GM23248 (cell line): ENCODE measurements at regions not wholly inside any gene's neighbourhood (a gene's known extent, or its start where the extent isn't known, plus 50 kb on each side); places are given as distances from the start of the nearest gene placed in this dataset.

Source experiments
- DNase-seq: peaks from one replicate; pipeline ENCODE4 v3.0.0-alpha.2; 2015
- H2AFZ ChIP-seq: fragments of 200-600 bp; sonication (generic); 2 replicates; pipeline ENCODE4 v1.6.1; 2016; ENCODE audit warnings: antibody characterized with exemption
- H3F3A ChIP-seq: fragments of 200-600 bp; sonication (generic); 2 replicates; pipeline ENCODE4 v1.6.1; 2016; ENCODE audit warnings: mild to moderate bottlenecking, antibody characterized with exemption, mixed run types; ENCODE audit not compliant: insufficient read depth
- H3K27ac ChIP-seq: fragments of 200-600 bp; sonication (generic); 2 replicates; pipeline ENCODE4 v1.5.1; 2016; ENCODE audit warnings: mild to moderate bottlenecking
- H3K27me3 ChIP-seq: fragments of 200-600 bp; sonication (generic); replicated peaks from 2 replicates; pipeline ENCODE4 v1.6.1; 2016; ENCODE audit warnings: mild to moderate bottlenecking; ENCODE audit not compliant: insufficient read depth
- H3K36me3 ChIP-seq: fragments of 200-600 bp; sonication (generic); 2 replicates; pipeline ENCODE4 v1.6.1; 2016; ENCODE audit warnings: low read depth, mild to moderate bottlenecking
- H3K4me1 ChIP-seq: fragments of 200-600 bp; sonication (generic); 2 replicates; pipeline ENCODE4 v1.6.1; 2016; ENCODE audit warnings: mild to moderate bottlenecking; ENCODE audit not compliant: insufficient read depth
- H3K4me2 ChIP-seq: fragments of 200-600 bp; sonication (generic); one replicate; pipeline ENCODE4 v1.6.1; 2016; ENCODE audit warnings: mild to moderate bottlenecking; ENCODE audit not compliant: unreplicated experiment
- H3K4me3 ChIP-seq: fragments of 200-600 bp; sonication (generic); 2 replicates; pipeline ENCODE4 v1.5.1; 2016; ENCODE audit warnings: mild to moderate bottlenecking
- H3K79me2 ChIP-seq: fragments of 200-600 bp; sonication (generic); 2 replicates; pipeline ENCODE4 v1.6.1; 2016; ENCODE audit warnings: mild to moderate bottlenecking; ENCODE audit not compliant: insufficient read depth
- H3K9ac ChIP-seq: fragments of 200-600 bp; sonication (generic); 2 replicates; pipeline ENCODE4 v1.6.1; 2016; ENCODE audit warnings: mild to moderate bottlenecking
- H3K9me2 ChIP-seq: fragments of 200-600 bp; sonication (generic); 2 replicates; pipeline ENCODE4 v1.6.1; 2016; ENCODE audit warnings: mixed run types, mild to moderate bottlenecking, moderate library complexity; ENCODE audit not compliant: insufficient read depth
- H3K9me3 ChIP-seq: fragments of 200-600 bp; sonication (generic); one replicate; pipeline ENCODE4 v1.6.1; 2017; ENCODE audit warnings: low read depth
- H4K20me1 ChIP-seq: fragments of 200-600 bp; sonication (generic); 2 replicates; pipeline ENCODE4 v1.6.0; 2016; ENCODE audit not compliant: insufficient read depth
- EZH2 ChIP-seq: fragments of 200-600 bp; sonication (generic); IDR thresholded peaks from 2 replicates; pipeline ENCODE4 v1.6.1; 2018; ENCODE audit warnings: antibody characterized with exemption, mild to moderate bottlenecking; ENCODE audit not compliant: insufficient read depth, poor library complexity, severe bottlenecking
- EZH2phosphoT487 ChIP-seq: fragments of 200-600 bp; sonication (generic); IDR thresholded peaks from 2 replicates; pipeline ENCODE4 v1.6.1; 2018; ENCODE audit warnings: antibody characterized with exemption, moderate library complexity, mild to moderate bottlenecking, low read depth; ENCODE audit not compliant: insufficient read depth
- WGBS, 2 experiments: methylation state at CpG; one replicate each; pipeline ENCODE4 v1.1.6; 2015 to 2017; ENCODE audit warnings: low lambda C conversion rate in 2 of 2, low coverage in 1 of 2; ENCODE audit errors: missing lambda C conversion rate in 2 of 2; 5-methylcytosine and 5-hydroxymethylcytosine counted together
- in situ Hi-C: fragments of 300-500 bp; cut with MboI; formaldehyde crosslinking; loops from 2 replicates; pipeline ENCODE4 v1.15.0; 2020

- no peaks in the 10 kb centered on the region for H3K9me2 ChIP-seq
- TF ChIP-seq EZH2phosphoT487 (no peak), EZH2 (no peak)
- DNase-seq = no peak
- H3K27ac ChIP-seq = no peak overlapping the region
- in situ Hi-C loops = no loop called here
- H2AFZ ChIP-seq = no peak overlapping the region
- no peaks in the 10 kb centered on the region for H3K79me2 ChIP-seq
- H3K4me2 ChIP-seq = no peak overlapping the region
- H3K9me3 ChIP-seq = peaks cover 2% of the 10 kb centered on the region
- H3F3A ChIP-seq = no peaks in the 10 kb centered on the region
- no peaks in the 10 kb centered on the region for H4K20me1 ChIP-seq
- H3K9ac ChIP-seq = no peak overlapping the region
- 51 to 66% methylated on average over 5 of the region's 5 CpGs for WGBS, 2 experiments
- H3K27me3 ChIP-seq = no peaks in the 10 kb centered on the region; the same call in 1 of the 2 replicates
- H3K4me1 ChIP-seq = no peaks in the 10 kb centered on the region
- H3K4me3 ChIP-seq = no peak overlapping the region
- H3K36me3 ChIP-seq = no peaks in the 10 kb centered on the region
Observed at GRCh38 chr2:15744820-15745219, 153.2 kb downstream of the DDX1 start.

GRCh38 chr2:15745350-15745749, 153.7 kb downstream of the DDX1 start:
- no peak for DNase-seq
- no peaks in the 10 kb centered on the region for H4K20me1 ChIP-seq
- no peaks in the 10 kb centered on the region for H3F3A ChIP-seq
- no peaks in the 10 kb centered on the region for H3K4me1 ChIP-seq
- no peaks in the 10 kb centered on the region for H3K9me2 ChIP-seq
- no peaks in the 10 kb centered on the region for H3K36me3 ChIP-seq
- in situ Hi-C loops = no loop called here
- H3K27ac ChIP-seq = no peak overlapping the region
- peaks cover 2% of the 10 kb centered on the region for H3K9me3 ChIP-seq
- no peak for TF ChIP-seq EZH2phosphoT487
- no peak for TF ChIP-seq EZH2
- no peak overlapping the region for H3K9ac ChIP-seq
- H3K4me3 ChIP-seq = no peak overlapping the region
- H2AFZ ChIP-seq = no peak overlapping the region
- WGBS, 2 experiments = 37 to 58% methylated on average over 3 of the region's 3 CpGs
- H3K79me2 ChIP-seq = no peaks in the 10 kb centered on the region
- no peaks in the 10 kb centered on the region; the same call in 1 of the 2 replicates for H3K27me3 ChIP-seq
- no peak overlapping the region for H3K4me2 ChIP-seq

DNA sequence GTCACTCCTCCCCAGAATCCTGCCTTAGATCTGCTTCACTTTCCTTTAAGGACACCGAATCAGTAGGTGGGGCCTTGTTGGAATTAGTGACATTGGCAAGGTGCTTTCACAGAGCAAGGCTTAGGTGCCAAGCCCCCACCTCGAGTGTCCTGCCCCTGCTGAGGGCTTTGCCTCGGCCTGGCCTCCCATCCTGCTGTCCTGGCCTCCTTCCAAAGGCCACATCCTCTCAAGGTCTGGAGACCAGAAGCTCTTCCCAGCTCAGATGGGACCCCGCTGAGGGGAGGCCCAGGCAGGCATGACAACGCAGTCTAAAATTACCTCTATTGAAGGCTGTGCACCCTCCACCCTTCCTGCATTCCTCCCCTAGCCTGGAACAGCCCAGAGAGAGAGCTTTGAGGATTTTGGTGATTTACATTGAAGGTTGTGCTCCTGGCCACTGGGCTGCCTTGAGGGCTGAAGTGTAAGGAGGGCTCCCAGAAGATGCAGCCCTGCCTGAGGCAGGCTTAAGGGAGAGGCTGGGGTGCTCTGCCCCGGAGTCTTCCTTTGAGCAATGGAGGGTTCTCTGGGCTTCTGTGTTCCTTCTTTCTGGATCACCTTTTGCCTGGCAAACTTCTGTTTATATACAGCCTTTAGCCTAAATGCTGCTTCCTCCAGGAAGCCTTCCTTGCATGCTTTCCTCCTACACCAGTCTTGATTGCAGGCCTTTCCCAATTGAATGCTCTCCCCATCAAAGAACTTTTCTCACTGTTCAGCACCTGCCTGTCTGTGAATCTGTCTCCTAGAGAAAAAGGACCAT, 154.4 kb downstream of the DDX1 start:
- Histone ChIP-seq H3K9ac (no peak overlapping the region), H3K27me3 (no peaks in the 10 kb centered on the region; the same call in 1 of the 2 replicates), H3K9me3 (peaks cover 2% of the 10 kb centered on the region), H3K4me2 (no peak overlapping the region), H3K4me3 (no peak overlapping the region), H4K20me1 (no peaks in the 10 kb centered on the region), H3K36me3 (no peaks in the 10 kb centered on the region), H3K79me2 (no peaks in the 10 kb centered on the region), H3K9me2 (no peaks in the 10 kb centered on the region), H3K4me1 (no peaks in the 10 kb centered on the region), H3F3A (no peaks in the 10 kb centered on the region), H3K27ac (no peak overlapping the region), H2AFZ (no peak overlapping the region)
- in situ Hi-C loops = no loop called here
- WGBS, 2 experiments = 32 to 36% methylated on average over 5 to 6 of the region's 6 CpGs
- no peak for TF ChIP-seq EZH2
- TF ChIP-seq EZH2phosphoT487 = no peak
- DNase-seq = no peak

DNA sequence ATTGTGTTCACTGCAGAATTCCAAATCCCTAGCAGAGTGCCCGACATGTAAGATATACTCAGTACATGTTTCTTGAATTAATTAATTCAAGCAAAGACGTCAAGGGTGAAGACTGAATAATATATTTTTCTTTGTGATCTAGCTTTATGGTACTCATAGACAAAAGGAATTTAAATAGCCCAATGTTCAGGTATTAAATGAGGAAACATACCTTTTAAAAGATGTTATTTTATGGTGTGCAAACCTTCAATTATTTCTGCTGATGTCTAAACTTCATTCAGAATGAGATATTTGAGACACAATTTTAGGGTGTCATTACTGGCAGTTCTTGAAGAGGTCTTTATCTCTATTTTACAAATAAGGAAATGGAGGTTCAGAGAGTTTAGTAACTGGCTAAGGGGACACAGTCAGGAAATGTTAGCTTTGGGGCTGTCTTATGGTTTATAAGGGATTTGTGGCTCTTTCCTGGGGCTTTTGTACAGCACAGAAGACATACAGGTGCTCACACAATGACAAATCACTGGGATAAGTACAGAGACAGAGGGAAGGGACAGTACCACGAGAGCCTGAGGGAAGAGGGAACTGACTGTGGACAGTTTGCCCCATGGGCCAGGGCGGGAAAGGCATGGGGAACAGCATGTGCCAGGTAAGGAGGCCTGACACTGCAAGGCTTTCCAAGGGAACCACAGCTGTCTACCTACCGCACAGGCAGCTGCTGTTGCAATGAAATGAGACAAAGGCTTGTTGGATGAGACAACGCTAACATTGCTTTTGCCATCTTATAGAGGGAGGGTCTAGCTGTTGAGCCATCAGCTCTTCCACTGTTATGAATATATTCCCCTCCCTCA, 155.3 kb downstream of the DDX1 start:
- H3K4me2 ChIP-seq = no peak overlapping the region
- H3K79me2 ChIP-seq = no peaks in the 10 kb centered on the region
- no peak overlapping the region for H3K27ac ChIP-seq
- H3K9me2 ChIP-seq = no peaks in the 10 kb centered on the region
- no peaks in the 10 kb centered on the region for H3F3A ChIP-seq
- no peaks in the 10 kb centered on the region for H4K20me1 ChIP-seq
- no peak overlapping the region for H2AFZ ChIP-seq
- H3K4me3 ChIP-seq = no peak overlapping the region
- DNase-seq = no peak
- no peak overlapping the region for H3K9ac ChIP-seq
- in situ Hi-C loops = no loop called here
- WGBS, 2 experiments = 57 to 66% methylated on average over 6 of the region's 6 CpGs
- H3K4me1 ChIP-seq = no peaks in the 10 kb centered on the region
- H3K27me3 ChIP-seq = no peaks in the 10 kb centered on the region; the same call in 1 of the 2 replicates
- no peaks in the 10 kb centered on the region for H3K9me3 ChIP-seq
- no peaks in the 10 kb centered on the region for H3K36me3 ChIP-seq
- TF ChIP-seq EZH2phosphoT487 (no peak), EZH2 (no peak)
